GM04504 (cell line): ENCODE measurements at regions not wholly inside any gene's neighbourhood (a gene's known extent, or its start where the extent isn't known, plus 50 kb on each side); places are given as distances from the start of the nearest gene placed in this dataset.
"Not testable (repeated sequence)": the region's sequence is repeated elsewhere in the genome, so short reads cannot be mapped to it uniquely, and the experiment has no call there.

ENCODE experiments used
- DNase-seq: peaks from one replicate; pipeline ENCODE4 v3.0.0-alpha.2; 2012; ENCODE audit warnings: low read depth

DNA sequence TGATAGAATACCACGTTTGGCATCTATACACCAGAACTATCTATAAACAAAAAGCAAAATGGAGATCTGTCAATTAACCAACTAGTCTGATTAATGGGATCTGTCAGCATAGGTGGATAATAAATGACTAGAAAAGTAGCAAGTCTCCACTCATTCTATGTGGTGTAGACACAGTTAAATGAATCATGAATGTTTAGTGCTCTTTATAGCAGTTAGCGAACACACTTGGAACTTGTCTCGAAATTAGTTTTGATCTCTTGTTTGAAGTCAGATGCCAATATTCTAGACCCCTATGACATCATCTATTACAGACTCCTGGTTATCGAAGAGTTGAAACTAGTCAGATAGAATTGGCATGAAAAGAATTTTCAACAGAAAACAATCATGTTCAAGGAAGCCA, 259.7 kb downstream of the AHR start:
- no peak for DNase-seq

- DNase-seq = no peak
Observed at GRCh38 chr7:17558558-17559332, 260.3 kb downstream of the AHR start.

GRCh38 chr7:17559388-17559787, 260.9 kb downstream of the AHR start:
- DNase-seq = no peak

GRCh38 chr7:17560516-17560915, 262.1 kb downstream of the AHR start:
- DNase-seq = no peak

- no peak for DNase-seq
Observed at GRCh38 chr7:17560966-17561365, 262.5 kb downstream of the AHR start.

DNA sequence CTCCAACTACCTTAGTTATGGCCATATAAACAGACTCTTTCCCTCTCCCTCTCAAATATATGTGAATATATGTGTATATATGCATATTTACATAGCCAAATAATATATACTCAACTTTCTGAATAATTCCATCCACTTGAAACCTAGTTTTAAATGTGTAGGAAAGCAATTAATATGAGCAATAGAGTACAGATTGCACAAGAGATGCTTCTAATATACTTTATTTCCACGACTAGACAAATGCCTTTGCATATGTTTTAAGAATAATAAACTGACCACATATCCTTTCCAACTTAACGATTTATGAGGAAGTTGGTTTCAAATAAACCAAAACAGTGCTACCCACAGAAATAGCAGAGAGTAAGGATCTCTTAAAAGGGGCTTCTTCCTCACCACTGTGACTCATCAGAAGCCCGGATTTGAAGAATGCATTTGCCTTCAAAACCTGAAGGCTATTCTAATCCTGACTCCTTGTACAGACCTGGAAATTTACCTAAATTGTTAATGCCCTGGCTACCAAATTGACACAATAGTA, 266.3 kb downstream of the AHR start:
- peak; percentile 40 for DNase-seq

GRCh38 chr7:17580141-17580540, 281.7 kb downstream of the AHR start:
- peak; percentile 64 for DNase-seq

DNA sequence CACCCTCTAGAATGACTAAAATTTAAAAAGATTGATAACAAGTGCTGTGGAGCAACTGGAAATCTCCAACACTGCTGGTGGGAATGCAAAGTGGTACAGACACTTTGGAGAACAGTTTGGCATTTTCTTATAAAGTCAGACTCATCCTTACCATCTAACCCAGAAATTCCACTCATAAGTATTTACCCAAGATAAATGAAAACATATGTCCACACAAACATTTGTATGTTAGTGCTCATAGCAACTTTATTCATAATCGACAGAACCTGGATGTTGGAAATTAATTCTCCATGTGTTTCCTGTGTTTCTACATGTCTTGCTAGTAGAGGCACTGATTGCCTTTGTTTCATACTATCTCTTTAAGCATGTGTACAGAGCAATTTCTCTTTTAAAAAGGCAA, 282.4 kb downstream of the AHR start:
- no peak for DNase-seq

- no peak for DNase-seq
Observed at GRCh38 chr7:17581301-17581700, 282.8 kb downstream of the AHR start.

- DNase-seq = not testable (repeated sequence)
Observed at GRCh38 chr7:17582696-17583095, 284.2 kb downstream of the AHR start.

DNA sequence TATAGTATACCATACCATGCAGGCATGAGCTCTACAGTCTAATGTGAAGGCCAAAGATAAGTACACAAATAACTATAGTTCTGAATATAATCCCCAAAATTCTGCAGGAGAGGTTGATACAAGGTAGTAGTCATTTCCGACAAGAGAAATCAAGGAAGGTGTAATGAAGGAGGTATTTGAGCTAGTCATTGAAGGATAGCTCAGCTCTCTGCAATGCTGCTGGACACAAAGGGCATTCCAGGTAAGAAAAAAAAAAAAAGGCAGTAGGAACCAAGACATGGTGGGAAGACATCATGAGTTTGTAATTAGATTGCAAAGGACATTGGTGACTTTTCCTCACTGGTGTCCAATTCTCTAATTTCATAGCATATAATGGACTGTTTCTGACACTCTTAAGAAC, 285.3 kb downstream of the AHR start:
- no peak for DNase-seq

GRCh38 chr7:17584822-17585221, 286.4 kb downstream of the AHR start:
- DNase-seq = no peak

DNA sequence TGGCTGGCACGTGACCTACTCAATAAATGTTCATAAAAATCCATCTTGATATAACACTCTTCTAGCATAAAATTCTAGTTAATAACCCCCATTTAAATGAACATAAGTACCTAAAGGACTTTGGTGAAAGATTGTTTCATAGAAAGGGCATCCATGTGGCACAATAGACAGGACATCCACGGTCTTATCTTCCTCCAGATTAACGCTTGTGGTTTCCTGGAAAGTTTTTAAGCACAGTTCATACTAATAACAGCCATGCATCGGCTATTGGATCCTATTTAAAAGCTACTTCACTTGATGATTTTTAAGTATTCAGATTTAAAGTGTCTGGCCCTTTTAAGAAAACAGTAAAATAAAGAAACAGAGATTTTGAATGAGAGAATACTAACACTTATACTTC, 288.3 kb downstream of the AHR start:
- no peak for DNase-seq

- DNase-seq = no peak
Observed at GRCh38 chr7:17588730-17589129, 290.3 kb downstream of the AHR start.

DNA sequence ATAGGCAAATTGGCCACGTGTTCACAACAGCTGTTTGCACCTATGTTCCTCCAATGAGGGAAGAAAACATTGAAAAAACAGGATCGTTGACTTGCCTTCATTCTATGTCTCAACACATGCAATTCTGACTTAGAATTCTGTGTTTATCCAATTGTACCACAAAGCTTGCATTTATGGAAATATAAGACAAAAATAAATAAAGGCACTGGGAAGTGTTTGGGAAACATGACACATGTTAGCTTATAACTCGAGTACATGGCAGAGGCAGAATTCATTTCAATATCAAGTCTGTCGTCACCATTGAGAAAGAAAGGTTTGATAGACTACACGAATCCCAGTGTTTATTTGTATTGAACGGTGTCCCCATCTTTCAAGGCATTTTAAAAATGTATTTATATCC, 291.2 kb downstream of the AHR start:
- no peak for DNase-seq

DNA sequence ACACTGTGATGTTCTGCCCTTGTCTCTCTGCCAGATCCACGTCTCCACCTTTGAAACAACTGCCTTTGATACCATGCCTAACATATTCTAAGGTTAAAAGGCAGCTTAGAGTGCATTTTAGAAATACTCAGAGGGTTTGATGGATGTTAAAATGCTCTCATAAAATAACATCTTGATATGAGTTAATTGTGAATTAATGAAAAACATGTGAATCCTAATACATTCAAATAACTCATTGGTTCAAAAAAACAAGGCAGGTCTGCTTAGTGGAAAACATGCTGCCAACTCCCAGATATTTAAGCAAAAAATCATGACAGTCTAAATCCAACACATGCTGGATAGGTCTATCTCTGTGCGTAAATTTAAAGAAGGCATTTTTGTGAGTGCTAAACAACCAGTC, 291.8 kb downstream of the AHR start:
- DNase-seq = no peak

GRCh38 chr7:17593819-17594419, 295.5 kb downstream of the AHR start:
- DNase-seq = peak; percentile 60

DNA sequence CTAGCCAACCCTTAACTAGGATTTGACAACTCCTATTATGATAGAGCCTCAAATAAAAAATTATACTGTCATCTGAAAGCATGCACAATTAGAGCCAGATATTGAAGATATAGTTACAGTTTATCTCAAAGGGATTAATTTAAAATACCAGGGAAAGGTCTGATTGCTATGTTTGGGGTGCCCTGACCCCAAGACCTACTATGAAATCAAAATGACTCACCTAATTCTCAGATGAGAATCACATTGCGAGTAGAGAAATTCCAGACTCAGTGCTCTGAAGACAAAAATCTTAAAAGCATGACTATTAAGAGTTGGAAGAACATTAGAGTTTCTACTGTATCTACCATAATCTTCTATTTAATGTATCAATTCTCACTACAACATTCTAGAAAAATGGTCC, 297.1 kb downstream of the AHR start:
- DNase-seq = no peak

DNA sequence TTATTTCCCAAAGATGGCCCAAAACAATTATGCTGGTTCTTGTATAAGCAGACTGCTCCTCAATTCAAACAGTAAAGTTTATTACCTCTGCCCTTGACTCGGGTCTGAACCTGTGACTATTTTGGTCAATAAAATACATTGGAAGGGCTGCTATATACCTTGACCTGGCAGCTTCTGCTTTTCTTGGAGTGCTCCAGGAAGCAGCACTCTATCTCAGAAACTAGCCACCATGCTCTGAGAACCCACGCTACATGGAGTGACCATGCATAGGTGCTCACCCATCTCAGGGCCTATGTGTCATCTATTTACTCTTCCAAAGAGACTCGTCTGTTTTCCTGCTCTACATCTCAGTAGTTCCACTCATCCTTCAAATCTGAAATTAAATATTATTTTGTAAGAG, 299.9 kb downstream of the AHR start:
- no peak for DNase-seq

DNA sequence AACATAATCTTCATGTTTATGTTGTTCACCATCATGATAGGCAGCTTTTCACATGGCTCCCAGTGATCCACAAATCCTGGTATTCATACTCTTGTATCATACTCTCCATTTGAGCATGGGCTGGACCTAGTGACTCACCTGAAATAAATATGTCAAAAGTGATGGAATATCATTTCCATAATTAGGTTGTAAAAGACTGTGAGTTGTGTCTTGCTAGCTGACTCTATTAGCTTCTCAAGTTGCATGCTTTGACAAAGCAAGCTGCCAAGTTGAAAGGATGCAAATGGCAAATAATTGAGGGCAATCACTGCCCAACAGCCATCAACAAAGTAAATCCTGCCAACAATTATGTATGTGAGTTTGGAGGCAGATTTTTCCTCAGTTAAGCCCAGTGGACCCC, 300.4 kb downstream of the AHR start:
- DNase-seq = peak; percentile 44

- DNase-seq = no peak
Observed at GRCh38 chr7:17599733-17600339, 301.4 kb downstream of the AHR start.

GRCh38 chr7:17600340-17600752, 301.9 kb downstream of the AHR start:
- DNase-seq = peak; percentile 71

GRCh38 chr7:17601921-17602320, 303.5 kb downstream of the AHR start:
- no peak for DNase-seq
